ENCODE measurements at regions not wholly inside any gene's neighbourhood (a gene's known extent, or its start where the extent isn't known, plus 50 kb on each side); places are given as distances from the start of the nearest gene placed in this dataset.

DNA sequence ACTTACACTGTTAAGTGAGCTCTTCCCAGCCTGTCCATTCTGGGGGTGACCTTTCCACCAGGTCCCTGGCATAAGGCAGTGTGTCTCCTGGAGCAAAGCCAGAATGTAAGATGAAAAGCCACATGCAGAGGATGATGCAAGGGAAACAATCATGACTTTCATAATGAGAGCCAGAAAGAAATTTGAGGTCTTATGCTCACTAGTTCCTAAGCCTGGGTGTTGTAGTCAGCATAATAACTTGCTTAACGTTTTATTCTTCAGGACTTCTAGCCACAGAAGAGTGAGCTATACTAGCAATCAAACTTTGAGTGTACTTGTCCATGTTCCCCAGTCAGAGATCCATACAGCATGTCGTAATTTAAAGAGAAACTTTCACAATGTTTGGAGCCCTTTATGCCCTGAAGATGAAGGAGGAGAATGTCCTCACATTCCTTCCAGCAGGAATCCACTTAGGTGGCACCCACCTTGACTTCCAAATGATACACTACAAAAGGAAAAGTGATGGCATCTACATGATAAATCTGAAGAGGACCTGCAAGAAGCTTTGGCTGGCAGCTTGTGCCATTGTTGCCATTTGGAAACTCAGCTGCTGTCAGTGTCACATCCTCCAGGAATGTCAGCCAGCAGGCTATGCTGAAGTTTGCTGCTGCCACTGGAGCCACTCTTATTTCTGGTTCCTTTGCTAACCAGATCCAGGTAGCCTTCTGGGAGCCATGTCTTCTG is 60.5 kb upstream of the FOXD3 start:
- TF ChIP-seq ZSCAN29 (IDR thresholded peaks at IDR 0.05) (no peak), FOS (IDR thresholded peaks at IDR 0.05; ENCODE audit: borderline replicate concordance, extremely low read depth, insufficient read length) (no peak)
- TF ChIP-seq, protein P1, sequence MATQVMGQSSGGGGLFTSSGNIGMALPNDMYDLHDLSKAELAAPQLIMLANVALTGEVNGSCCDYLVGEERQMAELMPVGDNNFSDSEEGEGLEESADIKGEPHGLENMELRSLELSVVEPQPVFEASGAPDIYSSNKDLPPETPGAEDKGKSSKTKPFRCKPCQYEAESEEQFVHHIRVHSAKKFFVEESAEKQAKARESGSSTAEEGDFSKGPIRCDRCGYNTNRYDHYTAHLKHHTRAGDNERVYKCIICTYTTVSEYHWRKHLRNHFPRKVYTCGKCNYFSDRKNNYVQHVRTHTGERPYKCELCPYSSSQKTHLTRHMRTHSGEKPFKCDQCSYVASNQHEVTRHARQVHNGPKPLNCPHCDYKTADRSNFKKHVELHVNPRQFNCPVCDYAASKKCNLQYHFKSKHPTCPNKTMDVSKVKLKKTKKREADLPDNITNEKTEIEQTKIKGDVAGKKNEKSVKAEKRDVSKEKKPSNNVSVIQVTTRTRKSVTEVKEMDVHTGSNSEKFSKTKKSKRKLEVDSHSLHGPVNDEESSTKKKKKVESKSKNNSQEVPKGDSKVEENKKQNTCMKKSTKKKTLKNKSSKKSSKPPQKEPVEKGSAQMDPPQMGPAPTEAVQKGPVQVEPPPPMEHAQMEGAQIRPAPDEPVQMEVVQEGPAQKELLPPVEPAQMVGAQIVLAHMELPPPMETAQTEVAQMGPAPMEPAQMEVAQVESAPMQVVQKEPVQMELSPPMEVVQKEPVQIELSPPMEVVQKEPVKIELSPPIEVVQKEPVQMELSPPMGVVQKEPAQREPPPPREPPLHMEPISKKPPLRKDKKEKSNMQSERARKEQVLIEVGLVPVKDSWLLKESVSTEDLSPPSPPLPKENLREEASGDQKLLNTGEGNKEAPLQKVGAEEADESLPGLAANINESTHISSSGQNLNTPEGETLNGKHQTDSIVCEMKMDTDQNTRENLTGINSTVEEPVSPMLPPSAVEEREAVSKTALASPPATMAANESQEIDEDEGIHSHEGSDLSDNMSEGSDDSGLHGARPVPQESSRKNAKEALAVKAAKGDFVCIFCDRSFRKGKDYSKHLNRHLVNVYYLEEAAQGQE (IDR thresholded peaks at IDR 0.05; ENCODE audit: low read depth, low read length) = no peak
